Spleen (tissue), 11 donors: ENCODE measurements at regions not wholly inside any gene's neighbourhood (a gene's known extent, or its start where the extent isn't known, plus 50 kb on each side); places are given as distances from the start of the nearest gene placed in this dataset.
A peak's percentile ranks its signal among the peaks of the same experiment; 100 is the strongest.
"Not testable (repeated sequence)": the region's sequence is repeated elsewhere in the genome, so short reads cannot be mapped to it uniquely, and the experiment has no call there.

ENCODE experiments used
- DNase-seq: peaks from one replicate; pipeline ENCODE4 v3.0.0-alpha.2; 2020
- H3K27ac ChIP-seq, 8 donors: fragments of 200-600 bp; sonication (generic) in 7 of 8; 1 replicate in 4 of 8; 2 replicates in 4 of 8; pipeline versions ENCODE4 v1.5.0 to v1.8.0; 2016 to 2021; ENCODE audit warnings: inconsistent platforms in 4 of 8, mild to moderate bottlenecking in 4 of 8, moderate library complexity in 1 of 8
- H3K27me3 ChIP-seq, 7 donors: fragments of 200-600 bp; sonication (generic) in 6 of 7; replicated peaks in 1 of 7; 1 replicate in 4 of 7; 2 replicates in 3 of 7; pipeline versions ENCODE4 v1.5.0 to v1.8.0; 2016 to 2021; ENCODE audit warnings: inconsistent platforms in 3 of 7, mild to moderate bottlenecking in 1 of 7
- H3K36me3 ChIP-seq, 6 donors: fragments of 200-600 bp; sonication (generic) in 5 of 6; 1 replicate in 4 of 6; 2 replicates in 2 of 6; pipeline versions ENCODE4 v1.5.0 to v1.8.0; 2016 to 2021; ENCODE audit warnings: inconsistent platforms in 2 of 6
- H3K4me1 ChIP-seq, 6 donors: fragments of 200-600 bp; sonication (generic) in 5 of 6; 1 replicate in 3 of 6; 2 replicates in 3 of 6; pipeline versions ENCODE4 v1.5.0 to v1.8.0; 2016 to 2021; ENCODE audit warnings: inconsistent platforms in 3 of 6
- H3K4me3 ChIP-seq, 8 donors: fragments of 200-600 bp; sonication (generic) in 7 of 8; 1 replicate in 4 of 8; 2 replicates in 4 of 8; pipeline versions ENCODE4 v1.5.0 to v1.8.0; 2016 to 2021; ENCODE audit warnings: inconsistent platforms in 4 of 8, mild to moderate bottlenecking in 4 of 8, moderate library complexity in 2 of 8
- H3K9me3 ChIP-seq, 8 donors: fragments of 200-600 bp; sonication (generic) in 7 of 8; 1 replicate in 4 of 8; 2 replicates in 4 of 8; pipeline versions ENCODE4 v1.5.0 to v1.8.0; 2016 to 2021; ENCODE audit warnings: inconsistent platforms in 4 of 8
- POLR2A ChIP-seq, 3 donors: fragments of 450-650 bp; IDR thresholded peaks; one replicate each; pipeline ENCODE4 v1.5.1; 2017; ENCODE audit warnings: antibody characterized with exemption in 3 of 3, mild to moderate bottlenecking in 1 of 3
- POLR2AphosphoS5 ChIP-seq, 3 donors: sonication (generic); formaldehyde crosslinking; IDR thresholded peaks; one replicate each; pipeline ENCODE4 v1.5.1; 2017; ENCODE audit warnings: antibody characterized with exemption in 3 of 3
- WGBS, 5 donors: extraction: QIAGEN DNeasy Blood & Tissue Kit in 3 of 5; methylation state at CpG; one replicate each; pipeline versions ENCODE4 v1.1.5 to v1.1.7; 2013 to 2018; 5-methylcytosine and 5-hydroxymethylcytosine counted together
- intact Hi-C: fragments of 100-400 bp; cut with DNase I; formaldehyde crosslinking; loops from one replicate; pipeline ENCODE4 v1.15.0; 2023; ENCODE audit warnings: low total_unique reads
- TF ChIP-seq, protein P1 (sequence below), 11 experiments: fragments of 200-600 bp in 7 of 11; fragments of 450-650 bp in 4 of 11; sonication (generic) in 4 of 11; IDR thresholded peaks in 8 of 11; conservative IDR thresholded peaks in 3 of 11; 1 replicate in 7 of 11; 2 replicates in 4 of 11; pipeline versions ENCODE4 v1.4.0 to v1.8.0; 2016 to 2021; ENCODE audit warnings: antibody characterized with exemption in 11 of 11, inconsistent platforms in 4 of 11, mild to moderate bottlenecking in 1 of 11
- donor health status: healthy with polysubstance abuse.
- donor health status: DM: no; HTN: no; CAD: no; lungs with moderate emphysema.
- donor health status: DM: no; HTN: no; CAD: no.
- donor health status: Bipolar disorder and iron deficiency.
- donor health status: healthy.
- donor health status: DM: no; HTN: no; CAD: no.
- donor health status: DM: yes; HTN: yes; CAD: no.

DNA sequence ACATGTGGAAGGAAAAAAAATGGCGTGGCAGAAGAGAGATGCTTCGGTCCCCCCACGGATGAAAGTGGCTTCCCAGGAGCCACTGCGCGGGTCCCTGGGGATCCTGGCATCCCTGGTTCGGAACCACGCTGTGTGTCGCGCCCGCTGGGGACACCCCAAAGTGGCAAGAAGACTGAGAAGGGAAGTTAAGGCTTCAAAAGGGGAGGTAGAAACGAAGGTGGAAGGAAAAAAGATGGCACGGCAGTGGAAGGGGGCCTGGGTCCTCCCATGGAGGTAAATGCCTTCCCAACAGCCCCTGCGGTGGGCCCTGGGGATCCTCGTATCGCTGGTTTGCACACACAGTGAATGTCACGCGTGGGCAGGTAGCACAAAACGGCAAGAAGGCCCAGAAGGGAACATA is 281.7 kb downstream of the ALG10 start:
- Histone ChIP-seq H3K4me3 (no peak overlapping the region), H3K4me1 (no peaks in the 10 kb centered on the region), H3K9me3 (peaks cover 0 to 100% (median 100%) of the 10 kb centered on the region in 8 donors), H3K27me3 (no peaks in the 10 kb centered on the region), H3K36me3 (no peaks in the 10 kb centered on the region), H3K27ac (no peak overlapping the region)
- TF ChIP-seq POLR2A (IDR thresholded peaks at IDR 0.05) (no peak), POLR2AphosphoS5 (IDR thresholded peaks at IDR 0.05) (no peak)
- TF ChIP-seq, protein P1, sequence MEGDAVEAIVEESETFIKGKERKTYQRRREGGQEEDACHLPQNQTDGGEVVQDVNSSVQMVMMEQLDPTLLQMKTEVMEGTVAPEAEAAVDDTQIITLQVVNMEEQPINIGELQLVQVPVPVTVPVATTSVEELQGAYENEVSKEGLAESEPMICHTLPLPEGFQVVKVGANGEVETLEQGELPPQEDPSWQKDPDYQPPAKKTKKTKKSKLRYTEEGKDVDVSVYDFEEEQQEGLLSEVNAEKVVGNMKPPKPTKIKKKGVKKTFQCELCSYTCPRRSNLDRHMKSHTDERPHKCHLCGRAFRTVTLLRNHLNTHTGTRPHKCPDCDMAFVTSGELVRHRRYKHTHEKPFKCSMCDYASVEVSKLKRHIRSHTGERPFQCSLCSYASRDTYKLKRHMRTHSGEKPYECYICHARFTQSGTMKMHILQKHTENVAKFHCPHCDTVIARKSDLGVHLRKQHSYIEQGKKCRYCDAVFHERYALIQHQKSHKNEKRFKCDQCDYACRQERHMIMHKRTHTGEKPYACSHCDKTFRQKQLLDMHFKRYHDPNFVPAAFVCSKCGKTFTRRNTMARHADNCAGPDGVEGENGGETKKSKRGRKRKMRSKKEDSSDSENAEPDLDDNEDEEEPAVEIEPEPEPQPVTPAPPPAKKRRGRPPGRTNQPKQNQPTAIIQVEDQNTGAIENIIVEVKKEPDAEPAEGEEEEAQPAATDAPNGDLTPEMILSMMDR (IDR thresholded peaks at IDR 0.05 in 8 of 11, conservative IDR thresholded peaks at IDR 0.05 in 3 of 11): no peak
- intact Hi-C loops: no loop called here
- peak; percentile 34 for DNase-seq
- WGBS, 5 donors: 79 to 82% (median 82%) methylated on average over 18 of the region's 18 CpGs

DNA sequence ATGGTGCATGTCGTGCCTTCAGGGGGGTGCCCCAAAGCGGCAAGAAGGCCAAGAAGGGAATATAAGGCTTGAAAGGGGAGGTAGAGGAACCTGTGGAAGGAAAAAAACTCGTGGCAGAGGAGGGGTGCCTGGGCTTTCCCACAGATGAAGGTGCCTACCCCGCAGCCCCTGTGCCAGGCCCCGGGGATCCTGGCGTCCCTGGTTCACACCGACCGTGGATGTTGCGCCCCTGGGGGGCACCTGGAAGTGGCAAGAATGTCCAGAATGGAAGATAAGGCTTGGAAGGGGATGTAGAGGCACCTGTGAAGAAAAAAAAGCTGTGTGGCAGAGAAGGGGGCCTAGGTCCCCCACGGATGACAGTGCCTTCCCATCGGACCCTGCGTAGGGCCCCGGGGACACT is 282.2 kb downstream of the ALG10 start:
- DNase-seq: no peak
- WGBS, 5 donors: 83 to 88% (median 84%) methylated on average over 13 of the region's 13 CpGs

DNA sequence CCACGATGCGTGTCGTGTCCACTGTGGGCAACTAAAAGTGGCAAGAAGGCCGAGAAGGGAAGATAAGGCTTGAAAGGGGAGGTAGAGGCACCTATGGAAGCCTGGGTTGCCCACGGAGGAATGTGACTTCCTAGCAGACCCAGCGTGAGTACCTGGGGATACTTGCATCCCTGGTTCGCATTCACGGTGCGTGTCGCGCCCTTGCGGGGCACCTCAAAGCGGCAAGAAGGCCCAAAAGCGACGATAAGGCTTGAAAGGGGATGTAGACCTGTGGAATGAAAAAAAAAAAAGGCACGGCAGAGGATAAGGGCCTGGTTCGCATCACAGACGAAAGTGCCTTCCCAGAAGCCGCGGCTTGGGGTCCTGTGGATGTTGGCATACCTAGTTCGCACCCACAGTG is 282.9 kb downstream of the ALG10 start:
- DNase-seq: no peak
- peaks cover 0 to 100% (median 99%) of the 10 kb centered on the region in 8 donors for H3K9me3 ChIP-seq
- TF ChIP-seq POLR2AphosphoS5 (IDR thresholded peaks at IDR 0.05) (no peak), POLR2A (IDR thresholded peaks at IDR 0.05) (no peak)
- TF ChIP-seq, protein P1 (IDR thresholded peaks at IDR 0.05 in 8 of 11, conservative IDR thresholded peaks at IDR 0.05 in 3 of 11): no peak

More for the DNA sequence above, 282.2 kb downstream of the ALG10 start:
- Histone ChIP-seq H3K27me3 (no peaks in the 10 kb centered on the region), H3K36me3 (no peaks in the 10 kb centered on the region), H3K4me1 (no peaks in the 10 kb centered on the region), H3K27ac (no peak overlapping the region), H3K4me3 (no peak overlapping the region), H3K9me3 (peaks cover 0 to 100% (median 100%) of the 10 kb centered on the region in 8 donors)
- intact Hi-C loops: no loop called here
- TF ChIP-seq POLR2A (IDR thresholded peaks at IDR 0.05) (no peak), POLR2AphosphoS5 (IDR thresholded peaks at IDR 0.05) (no peak)
- TF ChIP-seq, protein P1 (IDR thresholded peaks at IDR 0.05 in 8 of 11, conservative IDR thresholded peaks at IDR 0.05 in 3 of 11): no peak

DNA sequence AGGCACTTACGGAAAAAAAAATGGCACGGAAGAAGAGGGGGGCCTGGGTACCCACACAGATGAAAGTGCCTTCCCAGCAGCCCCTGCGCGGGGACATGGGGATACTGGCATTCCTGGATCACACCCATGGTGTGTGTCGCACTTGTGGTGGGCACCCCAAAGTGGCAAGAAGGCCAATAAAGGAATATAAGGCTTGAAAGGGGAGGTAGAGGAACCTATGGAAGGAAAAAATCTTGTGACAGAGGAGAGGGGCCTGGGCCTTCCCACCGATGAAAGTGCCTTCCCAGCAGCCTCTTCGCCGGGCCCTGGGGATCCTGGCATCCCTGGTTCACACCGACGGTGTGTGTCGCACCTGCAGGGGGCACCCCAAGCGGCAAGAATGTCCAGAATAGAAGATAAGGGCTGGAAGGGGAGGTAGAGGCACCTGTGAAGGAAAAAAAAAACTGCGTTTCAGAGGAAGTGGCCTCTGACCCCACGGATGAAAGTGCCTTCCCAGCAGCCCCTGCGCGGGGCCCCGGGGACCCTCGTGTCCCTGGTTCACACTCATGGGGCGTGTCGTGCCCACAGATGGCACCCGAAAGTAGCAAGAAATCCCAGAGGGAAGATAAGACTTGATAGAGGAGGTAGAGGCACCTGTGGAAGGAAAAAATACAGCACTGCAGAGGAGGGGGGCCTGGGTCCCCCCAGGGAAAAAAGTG is 284.0 kb downstream of the ALG10 start:
- intact Hi-C loops: no loop called here
- H3K4me3 ChIP-seq: no peak overlapping the region
- H3K9me3 ChIP-seq: peaks cover 0 to 100% (median 98%) of the 10 kb centered on the region in 8 donors
- no peak overlapping the region for H3K27ac ChIP-seq
- 76 to 82% (median 81%) methylated on average over 21 of the region's 21 CpGs for WGBS, 5 donors
- TF ChIP-seq, protein P1 (IDR thresholded peaks at IDR 0.05 in 8 of 11, conservative IDR thresholded peaks at IDR 0.05 in 3 of 11): no peak
- no peak for TF ChIP-seq POLR2A (IDR thresholded peaks at IDR 0.05)
- TF ChIP-seq POLR2AphosphoS5 (IDR thresholded peaks at IDR 0.05): no peak
- DNase-seq: no peak
- H3K4me1 ChIP-seq: no peaks in the 10 kb centered on the region
- H3K27me3 ChIP-seq: no peaks in the 10 kb centered on the region
- H3K36me3 ChIP-seq: no peaks in the 10 kb centered on the region

More for the DNA sequence above, 282.9 kb downstream of the ALG10 start:
- Histone ChIP-seq H3K27ac (no peak overlapping the region), H3K4me1 (no peaks in the 10 kb centered on the region), H3K4me3 (no peak overlapping the region), H3K27me3 (no peaks in the 10 kb centered on the region), H3K36me3 (no peaks in the 10 kb centered on the region)
- WGBS, 5 donors: 80 to 88% (median 83%) methylated on average over 21 of the region's 21 CpGs
- intact Hi-C loops: no loop called here

DNA sequence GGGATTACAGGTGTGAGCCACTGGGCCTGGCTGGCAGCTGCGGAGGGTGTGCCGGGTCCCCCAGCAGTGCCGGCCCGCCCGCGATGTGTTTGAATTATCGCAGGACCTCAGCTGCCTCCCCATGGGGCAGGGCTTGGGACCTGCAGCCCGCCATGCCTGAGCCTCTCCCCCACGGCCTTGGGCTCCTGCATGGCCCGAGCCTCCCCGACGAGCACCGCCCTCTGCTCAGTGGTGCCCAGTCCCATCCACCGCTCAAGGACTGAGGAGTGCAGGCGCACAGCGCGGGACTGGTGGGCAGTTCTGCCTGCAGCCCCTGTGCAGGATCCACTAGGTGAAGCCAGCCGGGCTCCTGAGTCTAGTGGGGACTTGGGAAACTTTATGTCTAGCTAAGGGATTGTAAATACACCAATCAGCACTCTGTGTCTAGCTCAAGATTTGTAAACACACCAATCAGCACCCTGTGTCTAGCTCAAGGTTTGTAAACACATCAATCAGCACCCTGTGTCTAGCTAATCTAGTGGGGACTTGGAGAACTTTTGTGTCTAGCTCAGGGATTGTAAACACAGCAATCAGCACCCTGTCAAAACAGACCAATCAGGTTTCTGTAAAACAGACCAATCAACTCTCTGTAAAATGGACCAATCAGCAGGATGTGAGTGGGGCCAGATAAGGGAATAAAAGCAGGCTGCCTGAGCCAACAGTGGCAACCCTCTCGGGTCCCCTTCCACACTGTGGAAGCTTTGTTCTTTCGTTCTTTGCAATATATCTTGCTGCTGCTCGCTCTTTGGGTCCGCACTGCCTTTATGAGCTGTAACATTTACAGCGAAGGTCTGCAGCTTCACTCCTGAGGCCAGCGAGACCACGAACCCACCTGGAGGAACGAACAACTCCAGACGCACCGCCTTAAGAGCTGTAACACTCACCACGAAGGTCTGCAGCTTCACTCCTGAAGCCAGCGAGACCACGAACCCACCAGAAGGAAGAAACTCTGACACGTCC is 287.8 kb downstream of the ALG10 start:
- peaks cover 0 to 100% (median 98%) of the 10 kb centered on the region in 8 donors for H3K9me3 ChIP-seq
- H3K27me3 ChIP-seq, H3K4me3 ChIP-seq, H3K4me1 ChIP-seq, H3K36me3 ChIP-seq, DNase-seq, H3K27ac ChIP-seq, intact Hi-C loops: not testable (repeated sequence)
- WGBS, 5 donors: 80 to 86% (median 83%) methylated on average over 23 to 32 of the region's 32 CpGs
